Ascending aorta (tissue), 2 donors: ENCODE measurements at regions not wholly inside any gene's neighbourhood (a gene's known extent, or its start where the extent isn't known, plus 50 kb on each side); places are given as distances from the start of the nearest gene placed in this dataset.

Experiments used
- DNase-seq, 2 donors: peaks; one replicate each; pipeline ENCODE4 v3.0.0-alpha.2; 2019; ENCODE audit warnings: low spot score in 2 of 2
- H3K27ac ChIP-seq, 2 donors: fragments of 200-600 bp; sonication (generic); one replicate each; pipeline ENCODE4 v1.5.1; 2016 to 2017; ENCODE audit warnings: mild to moderate bottlenecking in 1 of 2
- H3K27me3 ChIP-seq: fragments of 200-600 bp; sonication (generic); one replicate; pipeline ENCODE4 v1.5.1; 2017
- H3K36me3 ChIP-seq, 2 donors: fragments of 200-600 bp; sonication (generic); one replicate each; pipeline ENCODE4 v1.5.1; 2016
- H3K4me1 ChIP-seq, 2 donors: fragments of 200-600 bp; sonication (generic); one replicate each; pipeline ENCODE4 v1.5.1; 2016 to 2017; ENCODE audit warnings: mild to moderate bottlenecking in 1 of 2
- H3K4me3 ChIP-seq, 2 donors: fragments of 200-600 bp; sonication (generic); one replicate each; pipeline ENCODE4 v1.5.1; 2016 to 2017; ENCODE audit warnings: mild to moderate bottlenecking in 1 of 2
- H3K9me3 ChIP-seq, 2 donors: fragments of 200-600 bp; sonication (generic); one replicate each; pipeline ENCODE4 v1.5.1; 2016
- CTCF ChIP-seq, 3 experiments: fragments of 200-600 bp in 2 of 3; fragments of 450-650 bp in 1 of 3; sonication (generic) in 2 of 3; IDR thresholded peaks; one replicate each; pipeline ENCODE4 v1.5.1; 2016 to 2019; ENCODE audit warnings: antibody characterized with exemption in 3 of 3, mild to moderate bottlenecking in 1 of 3, moderate library complexity in 1 of 3
- intact Hi-C: fragments of 100-400 bp; cut with DNase I; formaldehyde crosslinking; loops from one replicate; pipeline ENCODE4 v1.15.1; 2023

GRCh38 chr15:55112706-55113105 lies 84.0 kb downstream of the RSL24D1 start:
- no peak overlapping the region for H3K4me3 ChIP-seq
- intact Hi-C loops, result no loop called here
- no peaks in the 10 kb centered on the region for H3K36me3 ChIP-seq
- H3K9me3 ChIP-seq, result no peaks in the 10 kb centered on the region
- H3K27me3 ChIP-seq, result no peaks in the 10 kb centered on the region
- no peak overlapping the region for H3K27ac ChIP-seq
- no peak for TF ChIP-seq CTCF (IDR thresholded peaks at IDR 0.05)
- DNase-seq, result no peak
- H3K4me1 ChIP-seq, result no peaks in the 10 kb centered on the region

- intact Hi-C loops, result no loop called here
- DNase-seq, result no peak
- H3K9me3 ChIP-seq, result no peaks in the 10 kb centered on the region
- no peak for TF ChIP-seq CTCF (IDR thresholded peaks at IDR 0.05)
- no peaks in the 10 kb centered on the region for H3K36me3 ChIP-seq
- H3K4me3 ChIP-seq, result no peak overlapping the region
- no peak overlapping the region for H3K27ac ChIP-seq
- no peaks in the 10 kb centered on the region for H3K4me1 ChIP-seq
- no peaks in the 10 kb centered on the region for H3K27me3 ChIP-seq
These were observed 86.3 kb downstream of the RSL24D1 start for GRCh38 chr15:55110446-55110845.

GRCh38 chr15:55108858-55109518 lies 87.8 kb downstream of the RSL24D1 start:
- TF ChIP-seq CTCF (IDR thresholded peaks at IDR 0.05), result peak in 2 of 3 experiments; percentile 54 to 63

DNA sequence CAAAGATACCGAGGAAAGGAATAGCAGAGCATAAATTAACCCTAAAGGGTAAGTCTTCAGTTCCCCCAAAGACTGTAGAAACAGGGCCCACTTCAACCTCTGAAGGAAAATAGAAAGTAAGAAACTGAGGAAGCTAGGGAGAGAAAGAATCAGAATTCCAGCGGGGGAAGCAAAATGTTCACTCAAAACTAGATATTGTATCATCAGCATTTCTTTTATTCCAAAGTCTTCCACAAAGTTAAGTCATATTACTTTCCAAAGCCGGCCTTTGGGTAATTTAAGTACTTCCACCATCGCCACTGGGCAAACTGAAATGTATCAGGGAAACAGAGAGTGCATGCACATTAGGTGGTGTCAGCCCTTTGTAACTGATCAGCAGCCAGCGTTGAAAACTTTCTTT lies 88.3 kb downstream of the RSL24D1 start:
- Histone ChIP-seq H3K9me3 (no peaks in the 10 kb centered on the region), H3K4me1 (no peaks in the 10 kb centered on the region), H3K4me3 (no peak overlapping the region), H3K36me3 (no peaks in the 10 kb centered on the region), H3K27ac (no peak overlapping the region), H3K27me3 (no peaks in the 10 kb centered on the region)
- intact Hi-C loops, result no loop called here
- DNase-seq, result no peak
- TF ChIP-seq CTCF (IDR thresholded peaks at IDR 0.05), result no peak

More at GRCh38 chr15:55108858-55109518, 87.8 kb downstream of the RSL24D1 start:
- H3K9me3 ChIP-seq, result no peaks in the 10 kb centered on the region
- H3K27ac ChIP-seq, result no peak overlapping the region
- no peaks in the 10 kb centered on the region for H3K4me1 ChIP-seq
- peak in 1 of 2 donors; percentile 76 for DNase-seq
- intact Hi-C loops, result no loop called here
- no peaks in the 10 kb centered on the region for H3K27me3 ChIP-seq
- H3K4me3 ChIP-seq, result no peak overlapping the region
- no peaks in the 10 kb centered on the region for H3K36me3 ChIP-seq

DNA sequence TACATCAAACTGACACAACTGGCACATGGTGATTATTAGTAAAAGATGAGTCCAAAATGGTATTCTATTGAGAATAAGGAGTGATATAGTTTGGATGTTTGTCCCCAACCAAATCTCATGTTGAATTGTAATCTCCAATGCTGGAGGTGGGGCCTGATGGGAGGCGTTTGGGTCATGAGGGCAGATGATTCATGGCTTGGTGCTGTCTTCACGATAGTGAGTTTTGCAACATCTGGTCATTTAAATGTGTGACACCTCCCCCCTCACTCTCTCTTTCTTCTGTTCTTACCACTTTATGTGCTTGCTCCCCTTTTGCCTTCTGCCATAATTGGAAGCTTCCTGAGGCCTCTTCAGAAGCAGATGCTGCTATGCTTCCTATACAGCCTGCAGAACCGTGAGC lies 90.6 kb downstream of the RSL24D1 start:
- no peak for DNase-seq
- H3K27ac ChIP-seq, result no peak overlapping the region
- H3K9me3 ChIP-seq, result no peaks in the 10 kb centered on the region
- TF ChIP-seq CTCF (IDR thresholded peaks at IDR 0.05), result no peak
- intact Hi-C loops, result no loop called here
- H3K4me3 ChIP-seq, result no peak overlapping the region
- no peaks in the 10 kb centered on the region for H3K36me3 ChIP-seq
- no peaks in the 10 kb centered on the region for H3K27me3 ChIP-seq
- no peaks in the 10 kb centered on the region for H3K4me1 ChIP-seq

DNA sequence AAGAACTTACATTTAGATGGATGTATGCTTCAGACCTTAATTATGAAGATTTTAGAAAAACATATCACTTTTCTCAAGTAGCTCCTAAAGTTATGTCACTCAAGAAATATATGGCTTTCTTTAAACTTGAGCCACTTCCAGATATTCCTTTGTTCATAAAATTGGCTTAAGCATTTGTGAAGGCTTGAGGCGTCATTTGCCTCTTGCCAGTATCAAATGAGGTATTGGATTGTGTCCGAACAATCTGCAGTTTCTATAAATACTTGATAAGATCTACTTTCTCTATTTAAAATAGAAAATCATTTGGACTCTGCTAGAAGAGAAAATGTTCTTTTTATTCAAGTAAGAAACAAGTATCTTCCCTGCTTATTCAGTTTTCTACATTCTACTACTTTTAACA lies 102.6 kb downstream of the RSL24D1 start:
- no peaks in the 10 kb centered on the region for H3K9me3 ChIP-seq
- no peaks in the 10 kb centered on the region for H3K27me3 ChIP-seq
- H3K4me3 ChIP-seq, result no peak overlapping the region
- no peaks in the 10 kb centered on the region for H3K4me1 ChIP-seq
- DNase-seq, result no peak
- TF ChIP-seq CTCF (IDR thresholded peaks at IDR 0.05), result no peak
- no peaks in the 10 kb centered on the region for H3K36me3 ChIP-seq
- no peak overlapping the region for H3K27ac ChIP-seq
- intact Hi-C loops, result no loop called here
